ENCODE measurements at regions not wholly inside any gene's neighbourhood (a gene's known extent, or its start where the extent isn't known, plus 50 kb on each side); places are given as distances from the start of the nearest gene placed in this dataset.
"Not testable (repeated sequence)": the region's sequence is repeated elsewhere in the genome, so short reads cannot be mapped to it uniquely, and the experiment has no call there.

DNA sequence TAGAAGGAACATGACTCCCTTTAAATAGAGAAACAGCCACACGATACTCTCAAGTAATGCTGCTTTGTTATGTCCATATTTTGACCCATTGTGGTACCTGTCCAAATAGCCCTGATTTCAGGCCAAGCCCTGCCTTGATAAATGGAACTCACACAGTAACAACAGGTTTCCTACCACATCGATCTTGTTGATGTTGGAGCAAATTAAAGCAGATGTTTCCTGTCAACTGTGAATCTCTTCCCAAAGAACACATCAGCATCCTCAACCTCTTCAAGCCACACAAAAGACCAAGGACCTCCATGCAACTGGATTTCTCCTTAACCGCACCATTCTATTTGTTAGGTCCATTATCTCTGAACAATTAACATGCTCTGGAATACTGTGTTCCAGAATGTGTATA lies 109.5 kb downstream of the FOXD4L6 start:
- not testable (repeated sequence) for DNase-seq (ENCODE audit: low spot score)

DNA sequence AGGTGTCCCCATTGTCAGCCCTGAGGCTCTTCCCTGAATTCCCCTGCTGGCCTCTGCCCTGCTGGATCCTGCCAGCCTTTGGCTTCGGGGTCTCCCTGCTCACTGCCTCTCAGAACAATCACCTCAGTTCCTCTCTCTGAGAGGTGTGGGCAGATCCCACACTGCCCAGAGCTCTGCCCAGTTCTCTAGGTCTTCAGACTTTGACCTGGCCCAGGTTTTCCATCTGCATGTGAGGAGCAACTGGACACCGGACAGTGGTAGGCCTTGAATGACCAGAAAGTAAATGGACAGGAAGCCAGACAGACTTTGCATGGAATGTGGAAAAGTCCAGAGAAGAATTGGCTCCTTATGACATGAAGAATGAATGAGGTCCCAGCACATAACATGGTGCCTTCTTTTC lies 111.8 kb downstream of the FOXD4L6 start:
- not testable (repeated sequence) for DNase-seq (ENCODE audit: low spot score)

- not testable (repeated sequence) for DNase-seq (ENCODE audit: low spot score)
Measured at GRCh38 chr9:40999952-41000700, 128.4 kb downstream of the FOXD4L6 start.

GRCh38 chr9:40995490-40995889 lies 133.0 kb downstream of the FOXD4L6 start:
- DNase-seq (ENCODE audit: low spot score): not testable (repeated sequence)

DNA sequence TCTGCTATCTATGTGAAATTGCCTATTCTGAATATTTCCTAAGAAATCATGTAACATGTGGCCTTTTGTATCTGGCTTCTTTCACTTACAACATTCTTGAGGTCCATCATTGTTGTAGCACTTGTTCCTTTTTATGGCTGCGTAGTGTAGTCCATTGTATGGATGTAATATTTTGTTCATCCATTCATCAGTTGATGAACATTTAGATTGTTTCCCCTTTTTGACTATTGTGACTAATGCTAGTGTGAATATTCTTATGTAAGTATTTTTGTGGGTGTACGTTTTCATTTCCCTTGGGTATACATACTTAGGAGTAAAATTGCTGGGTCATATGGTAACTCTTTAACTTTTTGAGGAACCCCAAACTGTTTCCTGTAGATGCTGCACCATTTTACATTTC lies 134.6 kb downstream of the FOXD4L6 start:
- not testable (repeated sequence) for DNase-seq (ENCODE audit: low spot score)

- not testable (repeated sequence) for DNase-seq (ENCODE audit: low spot score)
Measured at GRCh38 chr9:40993375-40993774, 135.1 kb downstream of the FOXD4L6 start.

DNA sequence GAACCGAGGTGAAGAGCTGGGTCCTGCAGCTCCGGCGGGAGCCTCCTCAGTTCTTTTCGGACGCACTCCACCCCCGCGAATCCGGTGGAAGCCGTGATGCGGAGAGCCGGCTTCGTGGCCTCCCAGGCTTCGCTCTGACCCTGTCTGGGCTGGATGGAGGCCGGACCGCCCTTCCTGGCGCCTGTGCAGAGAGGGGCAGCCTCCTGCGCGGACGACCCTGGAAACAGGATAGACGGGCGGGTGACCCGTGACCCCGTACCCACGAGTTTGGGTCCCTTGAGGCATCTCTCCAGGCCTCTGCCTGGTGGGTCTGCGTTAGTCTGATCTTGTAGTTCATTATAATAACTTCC lies 136.0 kb downstream of the FOXD4L6 start:
- DNase-seq (ENCODE audit: low spot score): peak; percentile 60

DNA sequence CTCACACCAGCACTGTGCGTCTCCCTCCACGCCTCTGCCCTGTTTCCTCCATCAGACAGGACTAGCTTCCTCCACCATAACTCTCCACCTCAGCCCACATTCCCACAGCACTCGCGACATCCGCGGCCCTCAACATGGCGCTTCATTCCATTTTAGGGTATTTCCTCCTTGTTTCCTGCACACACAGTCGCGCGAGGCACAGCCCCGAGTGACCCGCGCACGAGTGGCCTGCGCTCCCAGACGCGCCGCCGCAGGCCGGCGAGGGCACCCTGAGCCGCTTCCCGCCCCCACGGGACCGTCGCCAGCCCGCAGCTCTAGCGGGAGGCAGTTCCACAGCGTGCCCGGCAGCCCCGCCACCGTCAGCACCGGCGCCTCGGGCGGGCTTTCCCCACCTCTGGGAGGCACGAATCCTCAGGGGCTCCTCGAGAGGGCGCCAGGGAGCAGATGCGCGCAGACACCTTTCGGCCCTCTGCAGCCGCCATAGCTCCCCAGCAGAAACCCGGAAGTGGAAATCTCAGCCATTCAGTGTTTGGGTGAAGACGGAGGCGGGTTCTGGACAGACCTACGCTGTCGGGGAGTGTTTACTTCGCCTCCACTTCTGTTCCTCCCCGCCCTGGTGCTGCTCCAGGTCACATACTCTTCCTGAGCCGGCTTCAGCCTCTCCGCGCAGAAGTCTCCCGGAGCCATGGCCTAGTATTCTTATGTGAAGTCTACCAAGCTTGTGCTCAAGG lies 136.6 kb downstream of the FOXD4L6 start:
- DNase-seq (ENCODE audit: low spot score): peak; percentile 99

DNA sequence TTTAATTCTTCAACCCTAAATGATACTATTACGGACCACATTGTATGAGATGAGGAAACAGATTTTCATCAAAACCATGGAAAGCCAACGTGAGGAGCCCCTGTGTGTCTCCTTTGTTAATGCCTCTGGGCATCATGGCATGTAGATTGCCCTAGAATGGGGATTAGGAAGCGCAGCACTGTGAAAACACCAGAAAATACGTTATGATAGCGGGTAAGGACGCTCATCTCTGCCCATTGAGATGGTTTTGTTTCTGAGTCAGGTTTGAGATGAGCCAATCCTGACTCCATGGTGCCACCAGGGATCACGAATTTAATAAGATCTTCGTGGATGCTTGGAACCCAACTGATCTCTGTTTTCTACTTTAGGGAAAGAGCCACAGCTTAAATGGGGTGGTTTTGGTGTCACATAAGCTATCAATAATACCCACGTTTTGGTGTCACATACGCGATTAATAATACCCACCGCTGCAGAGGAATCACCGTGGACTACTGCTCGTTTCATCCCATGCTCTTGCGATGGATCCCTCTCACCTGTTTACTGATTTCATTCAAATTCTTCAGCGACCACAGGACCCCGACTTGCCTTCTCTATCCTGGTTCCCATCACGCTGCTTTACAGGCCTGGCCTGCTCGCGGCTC lies 137.3 kb downstream of the FOXD4L6 start:
- DNase-seq (ENCODE audit: low spot score): peak; percentile 31

- DNase-seq (ENCODE audit: low spot score): not testable (repeated sequence)
Measured at GRCh38 chr9:40986332-40986731, 142.1 kb downstream of the FOXD4L6 start.

DNA sequence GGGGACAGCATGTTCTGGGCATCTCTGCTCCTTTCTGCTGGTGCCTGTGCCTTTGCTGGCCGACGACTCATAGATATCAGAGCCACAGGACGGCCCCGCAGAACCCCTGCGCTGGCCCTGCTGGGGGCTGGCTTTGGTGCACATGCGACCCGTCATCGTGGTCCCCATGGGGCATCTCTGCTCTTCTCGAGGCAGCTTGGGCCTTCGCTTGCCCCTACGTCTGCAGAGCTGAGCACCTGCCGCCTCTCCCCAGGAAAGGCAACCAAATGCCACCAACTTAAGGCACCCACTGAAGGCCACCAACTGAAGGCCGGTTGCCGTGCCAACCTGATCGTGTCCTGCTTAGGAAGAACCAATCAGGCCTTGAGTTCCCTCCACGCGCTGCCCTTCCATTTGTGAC lies 153.1 kb downstream of the FOXD4L6 start:
- not testable (repeated sequence) for DNase-seq (ENCODE audit: low spot score)

DNA sequence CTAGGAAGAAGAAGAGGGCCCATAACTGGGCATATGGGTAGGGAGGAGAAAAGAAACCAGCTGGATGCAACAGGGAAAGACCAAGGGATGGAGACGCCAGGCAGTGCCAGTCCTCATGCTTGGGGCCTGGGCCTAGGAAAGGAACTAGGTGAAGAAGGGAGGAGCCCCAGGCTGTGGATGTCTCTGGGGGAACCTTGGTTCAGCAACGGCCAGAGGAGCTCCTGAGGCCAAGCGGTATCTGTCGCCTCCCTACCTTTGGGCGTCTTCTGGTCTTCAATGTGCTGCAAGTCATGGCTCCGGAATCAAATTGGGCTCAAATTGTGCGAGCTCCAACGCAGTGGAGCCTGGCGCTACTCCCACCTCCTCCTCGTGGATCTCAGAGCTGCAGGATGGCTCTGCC lies 153.6 kb downstream of the FOXD4L6 start:
- DNase-seq (ENCODE audit: low spot score): not testable (repeated sequence)

DNA sequence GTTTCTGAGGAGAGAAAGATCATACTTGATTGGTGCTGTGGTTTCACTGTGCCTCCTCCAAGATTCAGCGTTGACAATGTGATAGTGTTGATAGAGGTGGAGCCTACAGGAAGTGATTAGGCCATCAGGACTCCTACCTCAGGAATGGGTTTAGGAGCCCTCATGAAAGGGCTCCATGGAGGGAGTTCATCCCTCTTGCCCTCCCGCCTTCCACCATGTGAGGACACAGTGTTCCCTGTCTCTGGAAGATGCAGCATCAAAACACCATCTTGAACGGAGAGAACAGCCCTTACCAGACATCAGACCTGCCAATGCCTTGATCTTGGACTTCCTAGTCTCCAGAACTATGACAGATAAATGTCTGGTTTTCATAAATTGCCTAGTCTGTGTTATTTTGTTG lies 156.7 kb downstream of the FOXD4L6 start:
- DNase-seq (ENCODE audit: low spot score): not testable (repeated sequence)

DNA sequence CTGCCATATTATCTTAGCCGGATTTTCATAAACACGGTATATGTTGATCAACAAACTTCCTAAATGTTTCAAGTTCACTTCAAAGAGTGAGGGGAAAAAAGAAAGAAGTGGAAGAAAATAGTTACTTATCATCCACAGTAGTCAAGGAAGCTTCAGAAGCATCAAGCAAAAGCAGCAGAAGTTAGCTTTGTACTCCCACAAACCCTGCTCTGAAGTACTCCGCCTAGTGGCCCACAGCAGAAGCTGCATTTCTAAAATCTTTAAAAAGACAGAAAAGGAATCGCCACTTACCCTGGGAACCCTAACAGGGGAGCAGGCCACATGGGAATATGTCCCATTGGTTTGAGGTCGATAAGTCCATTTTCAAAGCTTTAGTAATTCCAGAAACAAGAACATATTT lies 158.1 kb downstream of the FOXD4L6 start:
- not testable (repeated sequence) for DNase-seq (ENCODE audit: low spot score)

GRCh38 chr9:40962461-40962860 lies 166.0 kb downstream of the FOXD4L6 start:
- DNase-seq (ENCODE audit: low spot score): not testable (repeated sequence)

GRCh38 chr9:40951876-40952494 lies 176.5 kb downstream of the FOXD4L6 start:
- not testable (repeated sequence) for DNase-seq (ENCODE audit: low spot score)

DNA sequence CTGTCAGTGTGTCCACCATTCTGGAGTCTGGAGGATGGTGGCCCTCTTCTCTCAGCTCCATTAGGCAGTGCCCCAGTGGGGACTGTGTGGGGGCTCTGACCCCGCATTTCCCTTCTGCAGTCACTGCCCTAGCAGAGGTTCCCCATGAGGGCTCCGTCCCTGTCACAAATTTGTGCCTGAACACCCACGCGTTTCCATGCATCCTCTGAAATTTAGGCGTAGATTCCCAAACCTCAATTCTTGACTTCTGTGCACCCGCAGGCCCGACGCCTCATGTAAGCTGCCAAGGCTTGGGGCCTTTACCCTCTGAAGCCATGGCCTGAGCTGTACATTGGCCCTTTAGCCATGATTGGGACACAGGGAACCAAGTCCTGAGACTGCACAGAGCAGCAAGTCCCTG lies 182.3 kb downstream of the FOXD4L6 start:
- DNase-seq (ENCODE audit: low spot score): not testable (repeated sequence)

GRCh38 chr9:40942730-40943129 lies 185.8 kb downstream of the FOXD4L6 start:
- not testable (repeated sequence) for DNase-seq (ENCODE audit: low spot score)

DNA sequence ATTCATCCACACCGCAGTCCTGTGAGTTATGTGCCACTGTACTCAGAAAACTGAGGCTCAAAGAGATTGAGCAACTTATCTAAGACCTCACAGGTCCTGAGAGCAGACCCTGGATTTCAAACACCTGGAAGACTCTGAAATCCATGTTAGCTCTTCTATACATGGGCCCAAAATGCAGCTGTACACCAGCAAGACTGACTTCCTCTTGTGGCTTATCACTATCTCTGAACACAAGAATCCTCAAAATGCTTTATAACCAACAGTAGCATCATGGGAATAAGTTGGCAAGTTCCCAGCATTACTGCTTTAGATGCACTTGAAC lies 188.6 kb downstream of the FOXD4L6 start:
- not testable (repeated sequence) for DNase-seq (ENCODE audit: low spot score)

DNA sequence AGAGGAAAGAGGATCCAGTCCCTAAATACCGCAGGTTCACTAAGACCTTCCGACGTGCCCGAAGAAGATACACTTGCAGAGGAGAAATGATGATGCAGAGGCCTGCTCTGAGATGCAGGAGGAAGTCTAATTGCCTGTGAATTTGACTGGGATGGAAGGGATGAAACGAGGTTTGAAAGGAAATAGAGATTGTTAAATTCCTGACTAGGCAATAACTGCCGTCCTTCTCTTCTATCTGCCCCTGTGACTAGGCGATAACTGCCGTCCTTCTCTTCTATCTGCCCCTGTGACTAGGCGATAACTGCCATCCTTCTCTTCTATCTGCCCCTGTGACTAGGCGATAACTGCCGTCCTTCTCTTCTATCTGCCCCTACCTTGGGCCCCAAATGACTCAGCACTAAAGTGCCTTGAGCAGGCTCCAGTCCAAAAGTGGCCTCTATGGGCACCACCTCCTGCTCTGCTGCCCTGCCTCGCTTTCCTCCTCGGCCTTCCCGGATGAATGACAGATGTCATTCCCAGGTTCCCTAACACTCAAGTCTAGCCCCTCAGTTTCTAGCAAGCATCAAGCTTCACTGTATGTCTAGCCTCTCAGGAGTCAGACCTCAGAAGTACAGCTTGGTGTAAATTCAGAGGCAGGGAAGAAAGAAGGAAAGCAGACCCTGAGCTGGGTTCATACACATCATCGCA lies 189.1 kb downstream of the FOXD4L6 start:
- not testable (repeated sequence) for DNase-seq (ENCODE audit: low spot score)

- DNase-seq (ENCODE audit: low spot score): no peak
Measured at GRCh38 chr9:40935336-40935735, 193.1 kb downstream of the FOXD4L6 start.

- DNase-seq (ENCODE audit: low spot score): not testable (repeated sequence)
Measured at GRCh38 chr9:40934480-40934879, 194.0 kb downstream of the FOXD4L6 start.
